HG02623 (cell line): ENCODE measurements at regions not wholly inside any gene's neighbourhood (a gene's known extent, or its start where the extent isn't known, plus 50 kb on each side); places are given as distances from the start of the nearest gene placed in this dataset.

ENCODE experiments used
- ATAC-seq: cut with Tn5 transposase; IDR thresholded peaks from one replicate; pipeline ENCODE4 v1.9.1; 2021; ENCODE audit warnings: moderate library complexity; ENCODE audit not compliant: unreplicated experiment

DNA sequence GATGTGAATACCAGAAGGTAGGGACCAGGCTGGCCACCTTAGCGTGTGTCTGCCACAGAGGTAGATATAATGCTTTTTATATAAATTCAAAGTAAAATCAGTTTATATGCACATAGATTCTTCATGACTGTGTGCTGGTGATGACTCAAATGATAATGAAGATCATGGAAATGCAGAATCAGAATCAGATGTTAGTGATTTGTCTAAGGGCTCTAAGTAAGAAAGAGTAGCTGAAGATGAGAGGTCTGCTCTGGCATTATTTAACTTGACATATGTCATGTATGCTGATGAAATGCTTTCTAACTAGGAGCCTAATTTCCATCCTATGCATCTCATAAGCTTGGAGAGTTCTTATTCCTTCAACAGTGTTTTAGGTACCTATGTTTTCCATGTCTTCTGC is 50.3 kb upstream of the DPH6 start:
- ATAC-seq, result no peak

DNA sequence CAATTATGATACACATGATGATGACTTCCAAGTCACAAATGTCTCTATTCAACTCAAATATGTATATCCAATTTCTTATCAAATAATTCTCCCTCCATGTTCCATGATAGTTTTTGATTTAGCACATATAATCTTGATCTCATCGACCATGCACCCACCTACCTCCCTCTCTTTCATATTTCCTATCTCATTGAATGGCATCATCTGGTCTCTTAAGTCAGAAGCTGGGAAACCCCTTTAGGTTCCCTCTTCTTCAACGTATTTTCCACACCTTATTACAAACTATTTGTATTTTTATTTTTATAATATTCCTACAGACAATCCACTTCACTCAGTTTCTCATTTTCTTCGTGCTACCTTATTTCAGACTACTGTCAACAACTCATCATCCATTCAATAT is 56.9 kb upstream of the DPH6 start:
- peak; percentile 16 for ATAC-seq

DNA sequence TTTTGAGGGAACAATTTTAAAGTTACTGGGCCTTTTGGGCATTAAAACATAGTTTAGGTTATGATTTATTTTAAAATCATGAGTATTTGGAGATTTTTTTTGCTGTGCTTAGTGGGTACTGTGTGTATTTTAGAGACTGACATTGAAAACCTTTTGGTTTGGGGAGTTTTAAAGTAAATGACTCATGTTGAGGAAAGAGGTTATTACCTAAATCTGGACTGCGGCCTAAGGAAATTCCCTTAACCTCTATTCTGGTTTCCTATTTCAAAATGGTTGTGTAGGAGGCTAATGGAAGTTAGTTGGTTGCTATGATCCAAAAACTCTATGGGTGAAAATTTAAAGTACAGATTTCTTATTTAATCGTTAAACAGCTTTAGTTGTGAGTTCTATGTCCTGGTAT is 57.3 kb upstream of the DPH6 start:
- ATAC-seq, result peak; percentile 72

DNA sequence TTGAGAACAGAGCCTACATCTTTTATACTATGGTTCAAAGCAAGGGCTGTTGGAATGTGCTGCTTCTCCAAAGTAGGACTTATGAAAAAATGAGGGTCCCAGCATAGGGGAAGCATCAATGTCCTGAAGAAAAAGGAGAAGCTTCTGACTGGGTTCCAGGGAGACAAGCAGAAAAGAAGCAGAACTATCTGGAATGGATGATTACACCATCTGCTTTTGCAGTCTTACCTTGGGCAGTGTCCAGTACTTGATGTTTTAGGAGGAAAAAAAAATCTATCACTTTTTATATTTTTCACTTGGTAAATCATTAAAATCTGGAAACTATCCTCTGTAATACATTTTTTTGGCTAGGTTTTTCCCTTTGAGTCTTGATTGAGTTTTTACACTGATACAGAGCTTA is 57.9 kb upstream of the DPH6 start:
- ATAC-seq, result no peak

DNA sequence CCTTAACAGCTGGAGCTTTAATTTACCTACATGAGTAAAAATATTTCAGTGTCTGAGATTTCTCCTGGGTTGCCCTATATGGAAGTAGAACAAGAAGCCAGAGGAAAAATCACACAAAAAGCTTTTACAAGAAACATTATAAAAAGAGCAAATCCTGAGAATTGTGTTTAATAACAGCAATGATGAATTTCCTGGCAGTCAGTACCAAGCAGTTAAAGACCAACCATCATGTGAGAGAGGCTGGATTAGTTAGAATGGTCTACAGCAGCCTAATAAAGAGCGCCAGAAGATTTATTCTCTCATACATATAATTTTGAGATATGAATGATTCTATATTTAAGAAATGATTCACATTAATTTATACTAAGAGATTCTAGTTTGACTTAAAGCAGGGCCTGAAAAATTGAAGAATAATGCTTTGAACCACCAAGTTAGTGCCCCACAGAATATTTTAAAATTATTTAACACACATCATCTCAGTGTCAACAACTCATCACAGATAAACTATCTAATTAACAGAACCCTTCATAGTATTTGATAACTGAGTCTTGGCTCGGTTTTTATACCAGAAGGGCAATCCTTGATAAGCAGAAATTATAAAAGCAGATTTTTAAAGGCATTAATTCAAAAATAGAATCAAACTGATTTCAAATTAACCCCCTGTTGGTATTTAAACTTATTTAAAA is 59.9 kb upstream of the DPH6 start:
- no peak for ATAC-seq

DNA sequence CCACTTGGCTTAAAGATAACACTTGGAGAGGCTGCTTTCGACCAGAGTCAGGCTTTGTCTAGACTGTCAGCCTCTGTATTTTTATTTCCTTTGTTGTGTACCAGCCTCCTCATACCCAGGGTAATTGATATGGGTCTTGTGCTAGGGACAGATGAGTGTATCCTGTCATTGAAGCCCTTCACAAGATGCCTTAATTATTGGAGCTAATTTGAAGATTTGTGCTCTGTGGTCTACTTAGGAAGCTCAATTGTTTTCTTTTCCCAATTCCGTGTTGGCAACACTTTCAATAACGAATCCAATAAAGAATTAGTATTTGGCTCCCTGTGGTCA is 60.5 kb upstream of the DPH6 start:
- ATAC-seq, result no peak

DNA sequence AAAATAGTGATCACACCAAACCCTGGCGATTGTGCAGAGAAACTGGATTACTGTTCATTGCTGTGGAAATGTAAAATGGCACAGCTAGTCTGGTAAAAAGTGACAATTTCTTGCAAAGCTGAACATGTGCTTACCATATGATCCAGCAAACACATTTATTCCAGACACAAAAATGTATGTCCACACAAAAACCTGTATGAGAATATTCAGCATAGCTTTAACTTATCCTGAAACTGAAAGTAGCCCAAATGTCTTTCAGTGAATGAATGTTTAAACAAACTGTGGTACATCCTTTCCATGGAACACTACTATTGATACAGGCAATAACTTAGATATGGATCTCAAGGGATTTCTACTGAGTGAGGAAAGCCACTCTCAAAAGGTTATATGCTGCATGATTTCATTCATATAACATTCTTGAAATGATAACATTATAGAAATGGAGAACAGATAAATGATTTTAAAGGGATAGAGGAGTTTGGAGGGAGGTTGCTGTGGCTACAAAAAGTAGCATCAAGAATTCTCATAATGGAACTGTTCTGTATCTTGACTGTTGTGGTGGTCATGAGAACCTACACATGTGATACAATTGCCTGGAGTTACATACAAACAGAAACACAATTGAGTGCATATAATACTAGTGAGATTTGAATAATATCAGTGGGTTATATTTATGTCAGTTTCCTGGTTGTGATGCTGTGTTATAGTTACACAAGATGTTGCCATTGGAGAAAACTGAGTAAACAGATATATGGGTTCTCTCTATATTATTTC is 70.7 kb upstream of the DPH6 start:
- no peak for ATAC-seq

DNA sequence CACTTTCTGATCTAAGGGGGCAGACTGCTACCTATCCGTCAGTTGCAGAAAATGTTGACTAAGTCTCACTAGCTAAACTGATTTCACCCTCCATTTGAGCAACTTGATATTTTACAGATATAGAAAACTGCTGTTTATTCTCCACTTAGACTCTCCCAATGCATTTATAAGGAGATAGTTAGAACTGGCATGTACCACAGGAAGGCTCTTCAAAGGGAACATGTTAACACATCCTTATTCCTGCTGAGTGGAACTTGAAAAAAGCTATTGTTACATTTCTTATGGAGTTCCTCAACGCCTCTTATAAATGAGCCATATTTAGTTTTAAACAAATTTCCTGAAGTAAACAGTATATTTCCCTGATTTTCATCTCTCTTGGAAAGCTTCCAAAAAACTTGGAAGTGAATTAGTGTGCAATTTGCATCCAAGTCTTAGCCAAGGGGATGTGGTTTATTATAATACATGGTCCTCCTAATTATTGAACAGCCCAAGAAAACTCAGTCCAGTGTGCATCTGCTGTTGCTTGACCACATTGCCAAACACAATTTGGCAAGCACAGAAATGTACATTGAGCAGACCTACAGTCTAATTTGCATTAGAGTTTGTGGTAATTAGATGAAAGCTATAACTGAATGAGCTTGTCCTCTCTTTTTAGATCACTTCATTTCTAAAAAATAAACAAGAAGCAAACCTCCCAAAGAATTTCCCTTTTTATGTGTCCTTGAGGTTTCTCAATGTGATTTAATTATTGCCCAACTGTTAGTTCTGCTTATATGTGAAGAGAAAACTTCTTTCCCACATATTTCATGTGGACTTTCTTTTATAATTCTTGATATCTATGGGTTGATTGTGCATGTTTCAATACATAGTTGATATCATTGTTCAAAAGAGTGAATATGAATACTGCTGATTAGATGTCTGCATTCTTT is 72.6 kb upstream of the DPH6 start:
- no peak for ATAC-seq

DNA sequence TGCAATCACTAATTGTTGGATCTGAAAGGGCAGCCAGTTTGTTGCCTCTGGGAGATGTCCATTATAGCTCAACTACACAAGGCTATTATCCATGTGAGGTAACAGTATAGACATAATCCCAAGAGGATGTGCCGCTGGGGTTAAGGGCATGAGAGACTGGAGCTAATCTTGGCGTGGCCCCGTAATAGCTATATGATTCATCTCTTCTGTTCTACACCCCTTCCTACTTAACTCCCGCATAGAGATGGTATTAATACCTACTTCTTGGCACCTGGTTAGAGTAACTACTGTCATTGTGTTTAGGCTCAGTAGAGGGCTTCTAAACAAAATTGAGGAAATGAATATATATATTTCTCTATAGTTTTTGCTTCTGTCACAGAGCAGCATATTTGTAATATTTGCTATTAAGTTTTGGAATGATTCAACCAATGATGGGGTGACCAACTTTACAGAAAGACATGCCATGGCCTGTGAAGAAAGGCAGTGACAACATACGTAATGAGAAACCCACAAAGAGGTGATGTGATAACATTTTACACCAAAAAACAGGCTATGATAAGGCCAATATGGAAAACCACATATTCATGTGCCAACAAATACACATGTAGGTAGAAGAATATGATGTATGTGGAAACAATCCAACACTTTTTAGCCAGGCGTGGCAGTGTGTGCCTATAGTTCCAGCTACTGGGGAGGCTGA is 76.8 kb upstream of the DPH6 start:
- no peak for ATAC-seq

DNA sequence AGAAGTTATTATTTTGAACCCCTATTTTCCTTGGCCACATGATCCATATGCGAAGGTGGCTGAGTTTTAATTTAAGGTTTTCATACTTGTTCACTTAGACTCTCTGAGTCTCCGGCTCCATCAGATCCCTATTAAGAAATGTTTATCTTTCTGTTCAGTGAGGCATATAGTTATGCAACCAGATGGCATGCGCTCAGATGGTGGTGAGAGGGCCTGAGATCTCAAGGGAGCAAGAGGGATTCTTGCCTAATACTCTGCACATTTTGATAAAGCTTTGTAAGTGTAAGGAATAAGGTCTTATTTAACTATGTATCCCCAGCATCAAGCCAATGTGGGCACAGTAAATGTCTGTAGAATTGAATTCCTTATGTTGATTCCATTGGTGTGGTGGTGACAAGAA is 78.9 kb upstream of the DPH6 start:
- ATAC-seq, result no peak

DNA sequence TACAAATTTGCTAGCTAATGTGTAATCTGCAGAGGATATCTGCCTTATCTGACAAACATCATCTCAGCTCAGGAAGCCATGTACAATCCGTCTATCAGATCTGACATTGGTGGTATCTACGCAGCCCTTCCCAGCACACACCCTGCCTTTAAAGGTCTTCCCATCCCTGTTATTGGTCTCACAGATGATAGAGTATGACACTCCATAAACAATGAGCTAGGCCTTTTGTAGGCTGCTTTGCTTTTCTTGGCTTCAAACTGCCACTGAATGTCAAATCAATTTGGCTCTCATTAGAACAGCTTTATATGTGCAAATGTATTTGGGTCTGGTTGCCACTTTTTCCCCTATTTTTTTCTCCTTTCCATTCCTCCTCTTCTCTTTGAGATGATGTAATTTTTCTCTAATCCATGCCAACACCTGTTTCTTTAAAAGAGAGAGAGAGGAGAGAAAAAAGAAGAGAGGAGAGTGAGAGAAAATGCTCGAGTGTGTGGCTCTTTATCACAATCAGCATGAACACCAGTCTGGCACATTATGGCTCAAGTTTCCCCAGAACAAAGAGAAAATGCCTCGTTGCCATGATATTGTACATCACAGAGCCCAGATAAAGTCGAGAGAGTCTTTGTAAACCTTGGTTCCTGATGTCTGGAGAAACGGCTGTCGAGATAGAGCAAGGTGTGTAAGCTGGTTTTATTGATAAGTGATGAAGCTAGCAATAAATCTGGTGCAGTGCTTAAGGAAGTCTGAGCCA is 80.8 kb upstream of the DPH6 start:
- no peak for ATAC-seq

DNA sequence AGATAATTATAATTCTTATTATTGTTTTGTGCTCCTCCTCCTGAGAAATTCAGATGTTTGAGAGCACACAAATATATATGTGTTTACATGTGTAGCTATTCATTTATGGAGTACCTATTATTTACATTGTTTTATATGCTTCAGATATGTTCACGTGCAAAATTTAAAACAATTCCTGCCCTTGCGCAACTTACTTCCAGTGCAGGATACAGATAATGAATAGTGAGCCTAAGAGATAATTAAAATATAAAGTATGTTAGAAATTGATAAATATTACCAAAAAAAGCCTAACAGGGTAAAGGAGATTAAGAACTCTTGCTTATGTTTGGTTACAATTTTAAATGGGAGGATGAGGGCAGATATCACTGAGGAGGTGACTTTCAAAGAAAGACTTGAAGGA is 81.7 kb upstream of the DPH6 start:
- ATAC-seq, result no peak

DNA sequence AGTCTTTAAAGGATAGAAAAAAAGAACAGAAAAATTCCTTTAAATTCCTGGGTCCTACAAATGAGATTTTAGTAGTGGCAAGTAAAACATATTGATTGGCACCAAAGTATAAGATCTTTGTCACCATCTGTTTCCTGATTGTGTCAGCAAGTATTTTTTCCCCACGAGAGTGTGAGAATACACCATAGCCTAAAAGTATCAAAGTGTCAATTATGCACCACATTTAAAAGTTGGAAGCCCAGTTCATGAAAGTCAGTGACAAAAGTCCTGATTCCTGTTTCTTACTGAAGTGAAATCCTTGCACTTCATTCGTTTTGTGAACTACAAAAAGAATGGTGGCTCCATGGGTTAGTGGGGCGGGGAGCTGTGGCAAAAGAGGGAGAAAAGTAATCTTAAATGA is 83.8 kb upstream of the DPH6 start:
- ATAC-seq, result no peak

DNA sequence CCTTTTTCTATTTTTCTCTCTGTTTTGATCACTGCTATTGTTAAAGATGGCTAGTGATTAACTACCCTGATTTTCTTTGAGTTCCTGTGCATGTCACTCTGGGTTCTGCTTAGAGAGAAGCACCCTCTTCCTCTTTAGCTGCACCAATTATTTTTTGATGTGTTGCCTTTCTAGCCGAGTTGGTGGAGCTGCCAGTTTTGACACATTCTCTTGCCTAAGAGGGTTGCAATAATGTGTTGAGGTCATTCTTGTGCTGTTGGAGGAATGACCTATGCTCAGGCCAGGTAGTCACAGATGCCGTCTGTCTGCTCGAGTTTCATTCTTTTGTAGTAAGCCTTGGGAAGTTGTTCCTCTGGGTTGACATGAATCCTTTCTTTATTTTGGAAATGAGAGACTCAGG is 84.6 kb upstream of the DPH6 start:
- ATAC-seq, result no peak

DNA sequence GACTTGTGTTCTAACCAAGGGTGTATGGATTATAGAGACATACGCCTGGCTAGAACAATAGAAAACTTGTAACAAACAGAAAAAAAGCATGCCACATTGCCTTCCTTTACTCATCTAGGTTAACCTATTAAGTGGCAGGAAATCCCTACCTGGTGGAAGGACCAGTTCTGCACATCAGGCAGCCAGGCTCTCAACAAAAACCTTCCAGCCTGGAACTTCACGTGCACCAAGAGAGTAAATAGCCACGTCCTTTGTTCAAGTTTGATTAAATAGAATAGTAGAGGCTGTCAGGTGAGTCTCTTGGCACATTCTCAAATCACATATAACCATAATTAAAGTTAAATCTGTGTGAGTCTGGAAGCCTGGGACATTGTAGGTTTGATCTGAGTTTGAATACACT is 85.0 kb upstream of the DPH6 start:
- ATAC-seq, result no peak

DNA sequence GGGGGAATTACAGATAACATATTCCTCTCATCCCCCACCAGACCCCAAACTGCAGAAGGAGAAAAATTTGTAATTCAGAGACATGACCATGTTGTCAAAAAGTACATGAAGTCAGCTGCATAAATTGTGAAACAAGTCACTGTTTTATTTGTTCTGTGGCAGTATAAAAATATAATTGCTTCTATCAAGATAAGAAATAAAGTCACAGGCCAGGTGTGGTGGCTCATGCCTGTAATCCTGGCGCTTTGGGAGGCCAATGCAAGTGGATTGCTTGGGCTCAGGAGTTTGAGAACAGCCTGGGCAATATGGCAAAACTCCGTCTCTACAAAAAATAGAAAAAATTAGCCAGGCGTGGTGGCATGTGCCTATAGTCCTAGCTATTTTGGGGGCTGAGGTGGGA is 87.7 kb upstream of the DPH6 start:
- ATAC-seq, result no peak

DNA sequence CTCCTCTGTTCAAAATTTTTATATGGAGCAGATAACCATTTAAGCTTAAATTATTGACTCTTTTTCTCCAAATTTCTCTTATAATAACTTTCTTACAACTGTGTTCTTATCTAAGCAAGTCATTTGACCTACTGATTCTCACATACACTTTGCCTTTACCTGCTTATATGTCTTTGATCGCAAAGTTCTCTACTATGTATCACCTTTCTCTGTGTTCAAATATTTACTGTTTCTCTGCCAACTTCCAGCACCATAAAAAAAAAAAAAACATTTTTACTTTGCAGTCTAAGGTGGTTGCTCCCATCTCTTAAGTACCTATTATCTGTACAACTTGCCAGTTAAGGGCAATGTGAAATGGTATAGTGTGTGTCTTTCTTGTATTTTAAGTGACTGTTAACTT is 100.8 kb upstream of the DPH6 start:
- no peak for ATAC-seq

DNA sequence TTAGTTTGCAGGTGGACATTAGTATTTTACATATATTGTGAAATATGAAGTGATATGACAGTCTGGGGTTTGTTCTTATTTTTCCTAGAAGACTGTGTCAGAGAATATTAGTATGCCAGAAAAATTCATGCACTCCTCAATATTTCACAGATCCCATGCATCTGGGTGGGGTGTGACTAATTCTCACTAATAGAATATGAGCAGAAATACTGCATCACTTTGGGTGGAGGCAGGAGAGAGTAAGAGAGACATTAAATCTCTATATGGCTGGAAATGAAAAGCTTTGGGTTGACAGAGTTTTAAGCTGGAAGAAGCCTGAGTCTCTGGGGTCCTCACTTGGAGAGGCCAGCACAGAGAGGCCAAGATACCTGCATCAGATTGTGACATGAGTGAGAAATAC is 101.3 kb upstream of the DPH6 start:
- ATAC-seq, result no peak

DNA sequence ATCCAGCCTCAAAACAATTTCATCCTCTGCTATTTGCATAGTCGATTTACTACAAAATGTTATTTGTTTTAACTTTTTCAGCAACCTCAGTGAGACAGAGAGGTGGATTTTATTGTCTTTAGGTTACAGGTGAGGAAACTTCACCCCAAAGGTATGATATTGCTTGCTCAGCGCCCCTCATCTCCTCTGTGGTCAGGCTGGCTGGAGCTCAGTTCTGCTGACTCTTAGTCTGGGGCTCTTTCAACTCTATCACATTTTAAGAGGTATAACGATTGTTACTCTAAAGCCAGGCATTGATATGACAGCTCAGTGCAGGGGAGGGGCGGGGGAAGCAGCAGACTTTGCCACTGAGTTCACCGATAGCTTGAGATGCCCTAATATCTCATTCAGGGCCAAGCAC is 103.0 kb upstream of the DPH6 start:
- ATAC-seq, result no peak

DNA sequence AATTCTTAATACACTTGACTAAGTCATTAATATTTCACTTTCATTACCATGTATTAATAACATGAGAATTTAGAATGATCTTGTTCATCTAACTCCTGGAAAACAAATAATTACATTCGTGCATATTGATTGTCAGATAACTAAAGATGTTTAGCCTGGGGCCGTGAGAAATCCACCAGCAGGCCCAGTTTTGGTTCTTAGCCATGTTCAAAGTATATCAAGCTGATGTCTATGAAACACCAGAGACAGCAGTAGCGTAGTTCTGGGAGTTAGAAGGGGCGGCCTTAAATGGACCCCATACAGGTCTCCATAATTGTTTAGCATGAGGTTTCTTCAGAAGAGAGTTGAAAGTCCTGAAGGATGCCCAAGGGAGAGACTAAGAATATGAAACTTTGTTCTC is 103.6 kb upstream of the DPH6 start:
- no peak for ATAC-seq

DNA sequence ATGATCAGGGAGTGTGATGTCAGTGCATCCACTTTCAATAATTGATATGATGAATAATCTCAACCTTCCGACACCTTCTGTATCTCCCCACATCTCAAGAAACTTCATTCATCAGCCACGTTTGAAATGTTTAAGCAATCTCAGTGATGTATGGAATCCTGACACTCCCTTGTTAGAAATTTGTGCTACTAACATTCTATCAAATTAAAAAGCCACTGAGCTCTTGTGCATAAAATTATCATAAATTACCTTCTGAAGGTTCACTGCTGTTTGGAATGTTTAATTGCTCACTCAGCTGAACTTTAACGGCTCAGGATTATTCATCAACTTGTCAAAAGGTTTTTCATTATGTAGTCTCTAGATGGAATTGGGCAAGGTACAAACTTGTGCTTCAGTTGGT is 108.4 kb upstream of the DPH6 start:
- ATAC-seq, result no peak
